DND-41 (cell line): ENCODE measurements at regions not wholly inside any gene's neighbourhood (a gene's known extent, or its start where the extent isn't known, plus 50 kb on each side); places are given as distances from the start of the nearest gene placed in this dataset.

Experiments
- EZH2 ChIP-seq: IDR thresholded peaks from 3 replicates; pipeline ENCODE4 v1.6.1; 2012; ENCODE audit warnings: borderline replicate concordance, low read depth, mild to moderate bottlenecking, moderate library complexity, low read length, inconsistent platforms; ENCODE audit not compliant: severe bottlenecking
- TF ChIP-seq, protein P1 (sequence below): IDR thresholded peaks from 2 replicates; pipeline ENCODE4 v1.5.1; 2012; ENCODE audit warnings: borderline replicate concordance, low read length, moderate library complexity, mild to moderate bottlenecking; ENCODE audit not compliant: poor library complexity, severe bottlenecking; ENCODE audit errors: extremely low read depth

GRCh38 chr5:9698841-9699240, 68.7 kb upstream of the TAS2R1 start:
- TF ChIP-seq, protein P1, sequence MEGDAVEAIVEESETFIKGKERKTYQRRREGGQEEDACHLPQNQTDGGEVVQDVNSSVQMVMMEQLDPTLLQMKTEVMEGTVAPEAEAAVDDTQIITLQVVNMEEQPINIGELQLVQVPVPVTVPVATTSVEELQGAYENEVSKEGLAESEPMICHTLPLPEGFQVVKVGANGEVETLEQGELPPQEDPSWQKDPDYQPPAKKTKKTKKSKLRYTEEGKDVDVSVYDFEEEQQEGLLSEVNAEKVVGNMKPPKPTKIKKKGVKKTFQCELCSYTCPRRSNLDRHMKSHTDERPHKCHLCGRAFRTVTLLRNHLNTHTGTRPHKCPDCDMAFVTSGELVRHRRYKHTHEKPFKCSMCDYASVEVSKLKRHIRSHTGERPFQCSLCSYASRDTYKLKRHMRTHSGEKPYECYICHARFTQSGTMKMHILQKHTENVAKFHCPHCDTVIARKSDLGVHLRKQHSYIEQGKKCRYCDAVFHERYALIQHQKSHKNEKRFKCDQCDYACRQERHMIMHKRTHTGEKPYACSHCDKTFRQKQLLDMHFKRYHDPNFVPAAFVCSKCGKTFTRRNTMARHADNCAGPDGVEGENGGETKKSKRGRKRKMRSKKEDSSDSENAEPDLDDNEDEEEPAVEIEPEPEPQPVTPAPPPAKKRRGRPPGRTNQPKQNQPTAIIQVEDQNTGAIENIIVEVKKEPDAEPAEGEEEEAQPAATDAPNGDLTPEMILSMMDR: no peak
- TF ChIP-seq EZH2: no peak
